NCI-H748 (cell line): ENCODE measurements at regions not wholly inside any gene's neighbourhood (a gene's known extent, or its start where the extent isn't known, plus 50 kb on each side); places are given as distances from the start of the nearest gene placed in this dataset.
"Not testable (repeated sequence)": the region's sequence is repeated elsewhere in the genome, so short reads cannot be mapped to it uniquely, and the experiment has no call there.

ENCODE experiments used
- DNase-seq: peaks from one replicate; lab custom pipeline; 2025; ENCODE audit not compliant: unreplicated experiment; lab: John Stamatoyannopoulos, UW

DNA sequence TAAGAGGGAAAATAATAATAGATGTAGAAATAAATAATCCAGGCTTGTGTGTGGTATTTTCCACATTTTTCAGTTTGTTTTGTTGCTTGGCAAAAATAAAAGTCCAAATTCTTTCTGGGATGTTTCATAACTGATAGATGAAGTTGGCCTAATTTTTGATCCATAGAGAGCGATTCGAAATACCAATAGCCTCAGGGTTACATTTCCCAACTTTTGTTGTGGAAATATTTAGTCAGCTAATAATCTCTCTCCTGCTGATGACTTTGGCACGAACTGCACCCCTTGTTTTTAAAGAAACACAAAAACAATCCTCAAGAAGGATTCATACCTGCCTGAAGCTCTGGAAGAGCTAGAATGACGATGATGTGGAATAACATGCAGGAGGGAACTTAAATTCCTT is 483.2 kb downstream of the ADRA2A start:
- DNase-seq: no peak

DNA sequence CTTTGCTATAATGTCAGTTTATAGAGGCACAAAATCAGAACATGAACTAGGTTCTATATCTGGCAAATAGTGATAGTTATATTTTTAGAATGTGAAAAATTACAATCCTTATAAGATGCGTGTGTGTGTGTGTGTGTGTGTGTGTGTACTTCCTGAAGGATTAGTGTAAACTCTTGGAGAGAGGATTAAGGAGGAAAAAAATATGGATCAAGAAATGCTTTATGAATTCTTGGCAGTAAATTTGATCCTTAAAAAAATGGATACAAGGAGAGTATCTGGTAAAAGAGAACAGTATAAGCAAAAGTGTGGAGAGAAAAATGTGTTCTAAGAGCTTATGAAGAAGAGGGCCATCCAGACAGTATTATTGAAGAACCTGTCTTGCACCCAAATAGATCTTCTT is 484.3 kb downstream of the ADRA2A start:
- no peak for DNase-seq

DNA sequence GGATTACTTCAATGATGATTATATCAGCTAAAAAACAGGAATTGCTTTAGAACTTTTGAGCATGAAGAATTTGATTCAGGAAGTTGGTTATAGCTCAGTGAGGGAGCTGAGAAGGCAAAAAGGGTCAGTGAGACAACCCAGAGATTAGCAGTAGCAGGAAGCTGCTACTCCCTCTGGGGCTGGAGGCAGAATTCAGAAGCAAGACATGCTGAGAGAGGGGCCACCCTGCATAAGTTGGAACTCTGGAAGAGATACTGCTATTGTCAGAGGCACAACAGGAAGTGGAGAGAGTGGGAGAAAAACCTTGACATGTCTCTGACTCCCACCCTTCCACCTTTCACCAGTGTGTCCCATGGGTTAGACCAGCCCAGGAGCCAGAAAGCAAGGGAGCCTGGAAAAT is 488.7 kb downstream of the ADRA2A start:
- no peak for DNase-seq

DNA sequence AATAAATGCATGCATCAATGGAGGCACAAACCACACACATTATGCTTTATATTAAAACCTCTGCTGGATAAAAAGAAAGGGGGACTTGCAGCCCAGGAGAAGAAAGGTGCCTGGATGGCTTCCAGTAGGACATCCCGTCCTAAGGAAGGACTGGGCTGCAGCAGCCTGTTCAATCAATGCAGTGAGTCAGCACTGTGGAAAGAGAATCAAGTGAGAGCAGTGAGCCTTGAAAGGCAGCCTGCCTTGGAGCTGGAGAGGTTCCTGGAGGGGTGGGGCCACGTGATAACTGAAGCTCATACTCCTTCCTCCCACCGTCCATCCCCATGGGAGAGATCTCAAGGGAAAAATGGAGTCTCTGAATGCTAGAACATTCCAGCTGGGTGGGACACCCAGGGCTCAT is 501.2 kb downstream of the ADRA2A start:
- DNase-seq: no peak

DNA sequence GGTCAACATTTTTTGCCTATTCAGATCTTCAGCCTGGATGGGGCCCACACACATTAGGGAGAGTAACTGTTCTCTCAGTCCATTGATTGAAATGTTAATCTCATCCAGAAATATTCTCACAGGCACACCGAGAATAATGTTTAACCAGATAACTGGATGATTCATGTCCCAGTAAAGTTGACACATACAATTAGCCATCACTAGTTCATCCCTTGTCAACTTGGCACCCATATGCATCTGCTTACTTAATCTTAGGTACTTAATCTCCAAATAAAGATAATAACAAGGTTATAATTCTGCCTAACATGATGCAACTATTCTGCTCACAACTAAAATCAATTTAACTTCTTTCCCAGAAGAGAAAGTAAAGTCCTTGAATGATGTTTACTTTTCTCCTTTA is 502.6 kb downstream of the ADRA2A start:
- peak; percentile 8 for DNase-seq

DNA sequence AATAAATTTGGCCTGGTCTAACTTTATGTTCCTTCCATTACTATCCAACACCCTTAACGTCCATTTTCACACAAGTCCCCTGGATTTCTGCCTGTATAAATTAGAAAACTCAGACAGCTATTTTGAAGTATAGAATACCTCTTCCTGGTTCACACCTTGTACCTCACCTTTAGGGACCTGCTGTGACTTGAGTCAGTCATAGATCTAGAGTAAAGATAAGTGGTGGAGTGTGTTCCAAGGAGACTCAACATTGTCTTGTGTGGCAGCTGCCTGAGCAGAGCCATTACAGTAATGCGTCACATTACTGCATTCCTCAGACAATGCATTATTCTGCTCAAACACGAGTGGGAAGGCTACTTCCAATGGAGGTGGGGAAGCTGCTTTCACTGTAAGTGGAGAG is 513.9 kb downstream of the ADRA2A start:
- no peak for DNase-seq

DNA sequence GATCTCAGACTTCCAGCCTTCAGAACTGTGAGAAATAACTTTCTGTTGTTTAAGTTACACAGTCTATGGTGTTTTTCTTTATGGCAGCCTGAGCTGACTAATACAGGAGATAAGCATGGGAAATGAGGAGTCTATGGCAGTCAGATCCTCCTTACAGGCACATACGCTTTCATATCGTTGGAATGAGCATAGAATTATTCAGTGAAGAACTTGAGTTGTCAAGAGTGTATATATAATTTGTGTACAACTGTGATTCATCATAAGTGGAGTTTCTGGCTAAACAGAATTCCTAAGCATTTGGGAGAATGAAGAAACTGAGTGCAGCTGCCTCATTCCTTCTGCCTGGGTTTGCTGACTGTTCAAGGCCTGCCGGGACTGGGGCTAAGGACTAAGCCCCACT is 516.7 kb downstream of the ADRA2A start:
- DNase-seq: no peak

DNA sequence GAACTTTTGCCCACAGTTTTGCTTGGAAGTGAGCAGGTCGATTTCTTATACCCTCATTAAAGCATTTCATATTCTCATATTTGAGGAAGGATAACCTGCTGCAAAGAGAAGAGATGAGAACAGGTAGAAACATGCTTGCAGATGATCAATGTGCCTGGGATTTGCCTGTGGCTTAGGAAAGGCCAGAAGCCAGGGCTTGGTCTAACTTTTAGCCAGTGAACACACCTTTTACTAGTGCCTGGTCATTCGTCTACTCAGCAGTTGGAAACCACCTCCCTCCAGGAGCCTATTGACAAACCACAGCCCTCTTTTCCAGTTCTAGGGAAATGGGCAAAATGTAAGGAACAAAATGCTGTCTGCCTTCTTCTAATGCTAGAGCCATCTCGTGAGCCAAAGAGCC is 518.3 kb downstream of the ADRA2A start:
- DNase-seq: no peak

DNA sequence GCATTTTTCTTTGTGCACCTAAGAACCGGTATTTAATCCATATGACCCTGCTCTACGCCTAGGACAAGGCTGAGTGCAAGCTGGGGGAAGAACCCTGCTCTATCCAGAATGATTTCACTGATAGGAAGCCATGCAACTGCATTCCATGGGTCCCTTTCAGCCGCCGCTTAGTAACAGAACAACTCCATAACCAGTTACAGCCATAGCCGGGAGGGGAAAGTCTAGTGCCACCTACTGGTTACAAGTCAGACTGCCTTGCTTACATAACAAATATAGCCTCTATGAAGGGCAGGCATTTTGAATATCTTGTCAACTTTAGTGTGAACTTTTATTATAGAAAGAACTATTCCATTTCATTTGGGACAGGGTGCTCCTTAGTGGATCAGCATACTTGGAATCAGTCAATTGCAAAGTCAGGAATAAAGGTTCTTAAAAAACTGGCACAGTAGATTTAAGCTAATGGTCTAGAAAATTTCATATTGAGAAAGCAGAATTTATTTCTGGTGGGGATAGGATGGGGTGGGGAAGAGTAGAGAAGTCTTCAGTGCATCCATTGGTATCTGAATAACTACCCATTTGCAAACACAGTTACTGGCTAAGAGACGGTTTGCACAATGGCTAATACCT is 521.7 kb downstream of the ADRA2A start:
- peak; percentile 55 for DNase-seq

DNA sequence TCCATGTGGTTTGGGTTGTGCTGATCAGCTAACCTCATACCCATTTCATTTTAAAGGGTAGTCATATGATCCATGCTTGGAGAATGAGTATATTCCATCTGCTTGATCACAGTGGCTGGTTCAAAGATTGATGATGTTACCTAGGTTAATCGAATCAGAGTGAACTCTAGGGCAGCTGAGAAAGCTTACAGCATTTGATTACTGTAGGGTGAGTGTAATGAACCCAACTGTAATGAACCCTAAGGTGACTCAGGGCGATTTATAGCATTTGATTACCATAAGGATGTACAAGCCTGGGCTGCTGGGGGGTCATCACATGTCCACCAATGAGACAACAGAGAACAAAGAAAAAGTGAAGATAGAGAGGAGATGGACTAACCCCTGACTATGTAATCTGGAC is 523.1 kb downstream of the ADRA2A start:
- DNase-seq: no peak

DNA sequence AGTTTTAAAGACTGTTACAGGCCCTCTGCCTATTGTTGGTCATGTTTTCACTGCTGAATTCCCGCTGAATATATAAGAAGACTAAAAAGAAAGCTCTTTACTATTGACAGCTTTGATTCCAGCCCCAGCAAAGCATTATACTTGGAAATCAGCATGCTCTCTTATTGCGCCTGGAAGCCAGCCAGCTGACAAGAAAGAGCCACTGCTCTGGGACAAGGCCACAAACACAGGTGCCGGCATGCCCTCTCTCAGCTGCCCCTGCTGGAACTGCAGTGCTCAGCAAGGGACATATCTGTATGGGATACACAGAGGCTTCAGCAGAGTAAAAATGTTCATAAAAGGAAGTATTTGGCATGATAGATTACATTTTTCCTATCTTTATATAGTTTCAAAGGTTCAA is 523.9 kb downstream of the ADRA2A start:
- peak; percentile 3 for DNase-seq

DNA sequence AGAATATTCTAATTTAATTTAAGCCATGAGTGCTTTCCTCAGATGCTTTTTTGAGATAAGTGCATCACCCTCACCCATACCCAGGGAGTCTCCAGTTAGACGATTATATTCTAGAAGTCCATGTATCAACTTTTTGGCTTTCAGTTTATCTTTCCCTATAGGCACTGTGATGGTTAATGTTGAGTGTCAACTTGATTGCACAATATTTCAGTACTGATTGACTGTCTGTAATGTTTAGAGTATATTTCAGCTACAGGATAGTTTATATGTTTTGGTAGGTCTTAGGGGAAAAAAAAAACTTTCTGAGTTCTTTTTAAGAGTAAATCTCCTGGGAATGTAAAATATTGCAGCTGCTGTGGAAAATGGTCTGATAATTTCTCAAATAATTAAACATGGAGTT is 535.4 kb downstream of the ADRA2A start:
- no peak for DNase-seq

DNA sequence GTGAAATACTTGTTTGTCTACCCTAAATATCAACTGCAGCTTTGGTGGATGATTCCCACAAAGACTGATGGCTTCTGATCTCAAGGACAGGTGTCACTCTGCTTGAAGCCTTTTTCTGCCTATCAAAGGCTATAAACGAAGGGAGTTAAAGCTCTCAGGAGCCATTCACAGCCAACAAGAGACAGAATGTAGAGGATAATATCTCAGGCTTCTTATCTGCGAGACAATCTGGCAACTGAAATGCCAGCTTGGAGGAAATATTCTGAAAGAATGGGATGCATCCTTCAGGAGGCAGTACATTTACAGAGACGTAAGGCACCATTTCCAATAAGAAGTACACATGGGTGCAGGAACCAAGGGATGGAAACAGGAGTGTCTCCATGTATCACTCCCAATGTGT is 549.4 kb downstream of the GPAM start:
- DNase-seq: no peak

DNA sequence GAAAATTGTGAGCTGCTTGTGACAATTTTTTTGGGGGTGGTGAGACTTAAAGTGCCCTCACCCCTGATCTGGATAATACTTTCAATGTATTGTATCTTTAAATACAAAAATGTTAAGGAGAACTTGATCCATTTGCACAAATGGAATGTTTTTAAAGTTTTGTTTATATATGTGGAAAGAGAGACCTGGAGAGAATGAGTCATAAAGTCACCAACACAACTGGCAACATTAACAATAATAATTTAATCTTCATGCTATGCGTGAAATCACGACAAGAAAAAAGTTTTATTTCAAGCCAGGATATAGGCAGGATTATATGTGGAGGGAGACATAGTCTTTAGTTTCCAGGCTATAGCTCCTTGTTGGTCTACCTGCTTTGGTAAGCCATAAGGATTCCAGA is 537.5 kb downstream of the GPAM start:
- DNase-seq: no peak

DNA sequence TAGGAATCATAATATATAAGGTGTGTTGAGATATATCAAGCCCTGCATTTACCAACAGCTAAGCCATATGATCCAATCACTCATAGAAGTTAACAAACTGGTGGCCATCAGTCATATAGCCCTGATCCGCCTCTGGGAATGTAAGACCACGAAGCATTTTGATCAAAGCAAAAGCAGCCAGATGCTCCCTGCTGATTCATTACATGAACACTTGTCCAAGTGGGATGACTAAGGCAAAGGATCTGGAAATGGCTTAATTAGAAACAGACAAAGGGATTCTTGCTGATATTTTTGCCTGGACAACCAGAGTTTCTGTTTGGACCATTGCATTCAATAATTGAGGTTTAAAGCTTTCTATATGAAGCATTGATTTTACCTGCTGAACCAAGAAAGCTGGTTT is 535.5 kb downstream of the GPAM start:
- DNase-seq: no peak

DNA sequence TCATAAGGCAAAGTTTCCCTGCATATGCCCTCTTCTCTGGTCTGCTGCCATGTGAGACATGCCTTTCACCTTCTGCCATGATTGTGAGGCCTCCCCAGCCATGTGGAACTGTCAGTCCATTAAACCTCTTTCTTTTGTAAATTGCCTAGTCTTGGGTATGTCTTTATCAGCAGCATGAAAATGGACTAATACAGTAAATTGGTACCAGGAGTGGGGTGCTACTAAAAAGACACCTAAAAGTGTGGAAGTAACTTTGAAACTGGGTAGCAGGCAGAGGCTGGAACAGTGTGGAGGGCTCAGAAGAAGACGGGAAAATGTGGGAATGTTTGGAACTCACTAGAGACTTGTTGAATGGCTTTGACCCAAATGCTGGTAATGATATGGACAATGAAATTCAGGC is 534.5 kb downstream of the GPAM start:
- DNase-seq: not testable (repeated sequence)

DNA sequence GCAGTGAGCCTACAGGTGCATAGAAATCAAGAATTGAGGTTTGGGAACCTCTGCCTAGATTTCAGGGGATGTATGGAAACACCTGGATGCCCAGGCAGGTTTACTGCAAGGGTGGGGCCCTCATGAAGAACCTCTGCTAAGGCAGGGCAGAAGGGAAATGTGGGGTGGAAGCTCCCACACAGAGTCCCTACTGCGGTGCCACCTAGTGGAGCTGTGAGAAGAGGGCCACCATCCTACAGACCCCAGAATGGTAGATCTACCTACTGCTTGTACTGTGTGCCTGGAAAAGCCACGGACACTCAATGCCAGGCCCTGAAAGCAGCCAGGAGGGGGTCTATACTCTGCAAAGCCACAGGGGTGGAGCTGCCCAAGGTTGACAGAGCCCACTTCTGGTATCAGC is 533.5 kb downstream of the GPAM start:
- DNase-seq: no peak

DNA sequence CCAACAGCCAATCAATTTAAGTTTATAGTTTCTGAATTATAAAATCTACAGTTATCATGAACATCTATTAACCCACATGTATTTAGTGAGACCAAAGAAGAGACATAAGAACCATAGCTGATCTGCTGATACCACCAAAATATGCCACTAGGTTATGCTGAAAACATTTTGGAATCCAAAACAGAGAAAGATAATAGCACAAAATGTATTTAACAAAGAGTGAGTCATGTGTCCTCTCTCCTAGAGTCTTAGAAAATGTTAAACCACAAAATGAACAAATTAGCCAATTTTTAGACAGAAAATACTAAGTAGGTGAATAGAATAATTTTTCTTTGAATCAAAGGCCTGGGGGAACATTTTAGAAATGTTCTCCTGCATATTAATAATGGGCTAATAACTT is 527.5 kb downstream of the GPAM start:
- DNase-seq: no peak

DNA sequence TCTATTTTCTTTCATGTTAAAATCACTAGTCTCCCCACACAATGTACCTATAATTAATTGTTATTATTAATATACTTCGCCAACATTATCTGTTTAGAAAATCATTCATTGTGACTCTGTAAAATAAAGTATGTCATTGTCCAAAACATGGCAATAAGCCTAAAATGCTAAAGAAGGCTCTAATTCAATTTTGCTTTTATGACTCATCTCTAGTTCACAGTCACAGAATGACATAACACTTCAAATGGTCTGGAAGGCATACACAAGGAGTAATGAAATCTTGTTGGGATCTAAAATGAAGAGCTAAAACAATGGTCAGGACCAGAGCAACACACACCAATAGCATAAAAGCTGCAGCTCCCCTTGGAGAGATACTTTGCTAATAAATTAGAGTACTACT is 505.8 kb downstream of the GPAM start:
- no peak for DNase-seq

DNA sequence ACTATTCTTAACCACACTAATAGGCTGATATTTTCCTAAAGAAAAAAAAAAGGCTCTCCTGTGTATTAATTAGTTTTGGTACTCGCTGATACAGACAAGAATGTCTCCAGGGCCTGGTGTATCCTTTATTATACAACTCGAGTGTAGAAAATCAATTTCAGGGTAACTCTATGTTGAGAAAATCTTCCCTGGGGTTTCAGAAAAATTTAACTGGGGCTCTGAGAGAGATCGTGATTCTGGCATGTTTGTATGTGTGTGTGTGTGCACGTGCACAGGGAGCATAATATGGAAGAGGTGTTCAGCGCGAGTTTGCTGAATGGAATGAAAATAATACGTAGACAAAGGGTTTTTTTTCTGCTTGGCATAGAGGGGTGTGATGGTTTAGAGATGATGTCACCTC is 496.8 kb downstream of the GPAM start:
- no peak for DNase-seq

DNA sequence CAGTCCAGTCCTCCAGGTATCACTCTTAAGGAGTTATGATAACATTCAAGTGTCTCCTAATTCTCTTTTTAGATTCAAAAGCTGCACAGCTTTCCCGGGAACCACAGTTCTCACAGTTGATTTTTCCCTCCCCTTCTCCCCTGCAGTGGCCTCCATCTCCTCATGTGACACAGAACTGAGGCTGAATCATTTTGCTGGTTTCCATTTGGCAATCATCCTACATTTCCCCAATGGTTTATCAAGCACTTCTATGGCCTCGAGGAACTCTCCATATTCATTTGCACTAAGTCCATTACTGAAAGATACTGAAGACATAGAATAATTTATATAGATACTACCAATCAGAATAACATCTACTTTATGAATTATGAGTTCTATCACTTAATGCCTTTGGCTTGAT is 484.9 kb downstream of the GPAM start:
- no peak for DNase-seq

DNA sequence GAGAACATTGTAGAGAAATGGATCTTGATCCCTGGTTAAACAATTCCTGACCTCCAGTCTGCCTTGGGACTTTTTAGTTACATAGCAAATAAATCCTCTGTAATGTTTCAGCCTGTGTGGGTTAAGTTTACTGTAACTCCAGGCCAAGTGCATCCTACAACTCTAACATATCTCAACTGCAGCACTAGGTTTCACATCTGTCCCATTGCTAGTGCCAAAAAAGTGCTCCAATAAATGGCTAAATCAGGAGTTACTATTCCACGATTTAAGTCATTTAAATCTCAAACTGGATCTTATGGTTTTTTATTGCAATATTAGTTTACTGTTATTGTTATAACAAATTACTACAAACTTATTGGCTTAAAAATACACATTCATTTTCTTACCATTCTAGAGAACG is 479.6 kb downstream of the GPAM start:
- no peak for DNase-seq

DNA sequence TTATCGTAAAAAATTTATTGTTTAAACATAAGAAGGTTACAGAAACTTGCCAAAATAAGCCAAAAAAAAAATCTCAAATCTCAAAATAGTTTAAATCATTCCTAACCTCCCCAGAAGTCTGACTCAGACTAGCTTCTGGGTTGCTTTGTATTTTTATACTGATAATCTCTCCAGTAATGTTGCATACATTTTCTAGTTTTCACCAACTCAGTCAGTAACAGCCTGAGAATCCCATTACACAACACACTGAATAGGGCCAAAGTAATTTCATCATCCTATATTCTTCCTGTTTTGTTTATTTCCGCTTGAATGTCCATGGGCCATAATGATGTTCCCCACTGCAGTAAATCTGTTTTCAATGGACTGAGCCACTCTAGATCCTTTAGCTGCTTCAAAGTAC is 478.5 kb downstream of the GPAM start:
- no peak for DNase-seq

DNA sequence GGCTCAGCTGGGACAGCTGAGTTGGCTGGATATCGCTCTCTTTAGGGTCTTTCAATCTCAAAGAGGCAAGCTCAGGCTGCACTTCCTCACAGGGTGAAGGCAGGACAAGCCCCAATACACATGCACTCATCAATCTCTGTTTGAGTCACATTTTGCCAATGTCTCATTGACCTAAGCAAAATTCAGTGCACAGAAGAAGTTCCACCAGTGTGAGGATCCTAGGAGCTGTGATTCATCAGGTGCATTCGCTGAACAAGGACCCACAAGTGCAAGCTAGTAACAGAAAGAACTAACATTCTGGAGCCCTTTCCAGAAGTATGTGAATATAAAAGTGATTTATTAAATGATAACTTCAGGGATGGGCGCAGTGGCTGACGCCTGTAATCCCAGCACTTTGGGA is 477.2 kb downstream of the GPAM start:
- no peak for DNase-seq
